HG03045 (cell line): ENCODE measurements at regions not wholly inside any gene's neighbourhood (a gene's known extent, or its start where the extent isn't known, plus 50 kb on each side); places are given as distances from the start of the nearest gene placed in this dataset.
A peak's percentile ranks its signal among the peaks of the same experiment; 100 is the strongest.
"Not testable (repeated sequence)": the region's sequence is repeated elsewhere in the genome, so short reads cannot be mapped to it uniquely, and the experiment has no call there.

Experiments
- ATAC-seq: cut with Tn5 transposase; IDR thresholded peaks from one replicate; pipeline ENCODE4 v1.9.1; 2021; ENCODE audit warnings: mild to moderate bottlenecking, moderate library complexity; ENCODE audit not compliant: unreplicated experiment

DNA sequence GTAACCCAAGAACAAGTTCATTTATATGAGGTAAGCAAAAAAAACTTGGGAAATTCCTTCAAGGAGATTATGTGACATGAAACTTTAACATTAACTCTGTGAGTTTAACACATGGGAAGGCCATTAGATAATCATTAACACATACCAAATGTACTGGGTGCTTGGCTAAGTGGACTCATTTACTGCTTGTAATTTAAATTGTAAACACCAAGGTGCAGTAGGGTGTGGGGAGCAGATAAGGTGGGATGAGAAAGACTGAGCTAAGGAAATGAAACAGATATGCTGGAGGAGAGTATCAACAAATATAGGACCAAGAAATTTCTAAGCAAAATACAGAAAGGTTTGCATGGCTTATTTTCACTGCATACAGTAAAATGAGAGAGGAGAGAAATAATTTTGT, 2384.8 kb upstream of the ACO1 start:
- ATAC-seq = no peak

DNA sequence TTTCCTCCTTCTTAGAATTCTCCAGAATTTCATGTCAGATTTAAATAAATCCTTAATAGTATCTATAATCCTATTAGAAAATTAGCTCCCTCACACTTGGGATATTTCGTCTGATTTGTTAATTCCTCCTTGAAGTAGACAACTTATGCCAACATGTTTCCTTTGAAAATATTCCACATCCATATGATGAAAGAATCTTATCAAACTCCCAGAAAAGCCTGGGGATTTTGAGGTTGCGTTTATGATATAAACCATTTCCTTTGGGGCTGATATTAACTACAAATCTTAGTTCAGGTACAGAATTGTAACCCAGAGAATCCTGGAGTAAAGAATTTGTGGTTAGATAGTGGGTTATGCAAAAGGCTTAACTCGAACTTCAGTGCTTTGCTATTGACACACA, 2373.8 kb upstream of the ACO1 start:
- no peak for ATAC-seq

DNA sequence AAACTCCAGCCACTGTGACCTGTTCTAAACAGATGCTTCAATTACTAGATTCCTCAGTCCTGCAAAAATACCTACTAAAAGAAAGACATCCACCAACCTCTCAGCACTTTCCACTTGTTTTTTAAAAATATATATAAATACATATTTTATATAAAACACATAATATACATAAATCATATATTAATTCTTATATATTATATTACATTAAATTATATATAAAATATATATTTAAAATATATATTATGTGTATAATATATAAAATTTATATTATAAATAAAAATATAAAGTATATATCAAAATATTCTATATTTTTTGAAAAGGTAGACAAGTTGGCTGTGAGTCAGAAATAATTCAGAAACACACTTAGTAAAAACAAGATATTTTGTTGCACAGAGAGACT, 2371.8 kb upstream of the ACO1 start:
- ATAC-seq = no peak

DNA sequence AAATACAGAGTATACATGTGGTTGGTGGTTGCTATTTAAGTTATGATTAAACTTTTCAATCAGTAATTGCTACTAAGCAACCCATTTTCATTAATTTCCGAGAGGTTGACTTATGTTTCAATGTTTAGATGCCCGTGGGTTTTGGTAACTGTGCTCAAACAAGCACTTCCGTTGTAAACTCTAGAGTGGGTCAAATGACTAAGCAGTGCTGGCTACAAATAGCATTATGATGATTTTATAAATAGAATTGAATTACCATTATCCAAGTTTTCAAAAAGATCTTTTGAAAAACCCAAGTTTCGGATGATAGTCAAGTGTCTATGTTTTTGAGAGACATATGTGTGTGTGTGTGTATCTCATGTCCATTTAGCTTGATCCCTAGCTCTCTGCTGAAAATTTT, 2369.4 kb upstream of the ACO1 start:
- ATAC-seq = no peak

DNA sequence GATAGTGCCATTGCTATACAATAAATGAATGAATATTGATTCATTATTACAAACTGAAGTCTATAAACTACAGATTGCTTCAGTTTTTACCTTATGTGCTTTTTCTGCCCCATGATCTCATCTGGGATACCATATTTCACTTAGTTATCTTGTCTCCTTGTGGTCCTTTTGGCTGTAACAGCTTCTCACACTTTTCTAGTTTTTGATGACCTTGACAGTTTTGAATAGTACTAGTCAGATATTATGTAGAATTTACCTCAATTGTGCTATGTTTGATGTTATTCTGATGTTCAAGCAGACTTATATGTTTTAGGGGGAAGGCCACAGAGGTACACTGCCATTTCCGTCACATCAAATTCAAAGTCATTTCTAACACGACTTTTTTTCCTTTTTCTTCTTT, 2364.3 kb upstream of the ACO1 start:
- no peak for ATAC-seq

DNA sequence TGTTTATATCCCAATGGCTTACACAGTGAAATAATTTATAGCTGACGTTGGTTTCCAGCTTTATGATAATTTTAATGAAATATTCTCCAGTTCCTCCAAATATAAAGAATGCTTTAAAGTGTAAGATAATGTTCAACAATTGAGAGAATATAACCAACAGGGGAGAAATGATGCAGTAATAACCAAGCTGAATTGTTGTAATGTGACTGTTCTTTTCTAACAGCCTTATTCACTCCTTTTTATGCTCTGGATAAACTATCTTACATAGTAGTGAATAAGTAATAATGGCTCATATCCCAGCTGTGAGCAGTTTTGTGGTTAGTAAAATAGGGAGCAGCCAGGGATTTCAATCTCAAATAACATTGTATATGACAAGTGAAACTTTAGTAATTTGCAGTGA, 2348.7 kb upstream of the ACO1 start:
- ATAC-seq = no peak

DNA sequence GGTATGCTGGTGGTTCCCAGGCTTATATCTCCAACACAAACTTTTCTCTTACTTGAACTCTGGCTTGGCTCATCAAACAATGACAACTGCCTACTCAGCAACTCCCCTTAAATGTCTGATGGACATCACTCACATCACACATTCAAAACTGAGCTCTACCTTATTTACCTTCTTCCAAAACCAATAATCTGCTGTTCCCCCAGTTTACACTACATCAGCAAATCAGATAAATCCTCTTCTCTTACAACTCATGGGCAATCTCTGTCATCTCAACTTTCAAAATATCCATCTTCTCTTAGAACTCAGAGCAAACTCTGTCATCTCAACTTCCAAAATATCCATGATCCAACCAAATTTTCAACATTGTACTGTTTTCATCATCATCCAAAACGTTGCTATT, 2347.9 kb upstream of the ACO1 start:
- ATAC-seq = no peak

GRCh38 chr9:30039712-30040111, 2344.7 kb upstream of the ACO1 start:
- no peak for ATAC-seq

GRCh38 chr9:30048396-30048795, 2336.0 kb upstream of the ACO1 start:
- ATAC-seq = no peak

GRCh38 chr9:30058463-30058862, 2326.0 kb upstream of the ACO1 start:
- ATAC-seq = no peak

GRCh38 chr9:30060976-30061375, 2323.5 kb upstream of the ACO1 start:
- no peak for ATAC-seq

- ATAC-seq = no peak
Observed at GRCh38 chr9:30065888-30066287, 2318.6 kb upstream of the ACO1 start.

- not testable (repeated sequence) for ATAC-seq
Observed at GRCh38 chr9:30069236-30069635, 2315.2 kb upstream of the ACO1 start.

- ATAC-seq = no peak
Observed at GRCh38 chr9:30075022-30075421, 2309.4 kb upstream of the ACO1 start.

- ATAC-seq = peak; percentile 90
Observed at GRCh38 chr9:30075451-30076199, 2308.8 kb upstream of the ACO1 start.

DNA sequence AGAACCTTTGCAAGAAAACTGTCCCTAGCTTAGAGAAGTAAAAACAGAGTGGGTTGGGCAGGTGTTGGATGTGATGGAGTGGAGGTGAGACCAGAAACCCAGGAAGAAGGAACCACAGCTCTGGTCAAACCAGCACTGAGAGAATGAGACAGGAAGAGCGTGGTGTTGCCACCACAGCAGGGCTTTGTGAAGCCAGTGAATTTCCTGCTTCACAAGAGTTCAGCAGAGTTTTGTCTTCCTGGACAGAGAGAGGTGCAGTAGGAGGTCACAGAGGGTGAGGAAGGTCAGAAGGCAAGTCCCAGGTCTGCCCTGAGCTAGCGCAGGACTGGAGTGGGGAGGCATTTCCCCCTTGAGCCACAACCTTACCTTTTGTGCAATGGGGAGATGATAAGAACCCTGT, 2306.2 kb upstream of the ACO1 start:
- ATAC-seq = no peak

DNA sequence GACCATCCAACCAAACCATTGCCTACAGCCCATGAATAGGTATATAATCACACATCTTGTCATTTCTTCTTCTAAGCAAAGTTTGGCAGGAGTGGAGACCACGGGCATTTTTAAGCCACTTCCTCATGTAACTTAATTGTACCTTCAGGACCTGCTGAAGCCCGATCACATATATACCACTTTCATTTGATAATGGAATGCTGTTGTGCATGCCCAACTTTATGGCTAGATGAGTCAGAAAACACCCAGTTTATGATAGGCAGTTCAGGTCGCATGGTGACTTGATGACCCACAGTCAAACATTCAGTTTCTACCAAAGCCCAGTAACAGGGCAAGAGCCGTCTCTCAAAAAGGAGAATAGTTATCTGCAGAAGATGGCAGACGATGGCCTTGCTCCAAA, 2295.0 kb upstream of the ACO1 start:
- no peak for ATAC-seq

DNA sequence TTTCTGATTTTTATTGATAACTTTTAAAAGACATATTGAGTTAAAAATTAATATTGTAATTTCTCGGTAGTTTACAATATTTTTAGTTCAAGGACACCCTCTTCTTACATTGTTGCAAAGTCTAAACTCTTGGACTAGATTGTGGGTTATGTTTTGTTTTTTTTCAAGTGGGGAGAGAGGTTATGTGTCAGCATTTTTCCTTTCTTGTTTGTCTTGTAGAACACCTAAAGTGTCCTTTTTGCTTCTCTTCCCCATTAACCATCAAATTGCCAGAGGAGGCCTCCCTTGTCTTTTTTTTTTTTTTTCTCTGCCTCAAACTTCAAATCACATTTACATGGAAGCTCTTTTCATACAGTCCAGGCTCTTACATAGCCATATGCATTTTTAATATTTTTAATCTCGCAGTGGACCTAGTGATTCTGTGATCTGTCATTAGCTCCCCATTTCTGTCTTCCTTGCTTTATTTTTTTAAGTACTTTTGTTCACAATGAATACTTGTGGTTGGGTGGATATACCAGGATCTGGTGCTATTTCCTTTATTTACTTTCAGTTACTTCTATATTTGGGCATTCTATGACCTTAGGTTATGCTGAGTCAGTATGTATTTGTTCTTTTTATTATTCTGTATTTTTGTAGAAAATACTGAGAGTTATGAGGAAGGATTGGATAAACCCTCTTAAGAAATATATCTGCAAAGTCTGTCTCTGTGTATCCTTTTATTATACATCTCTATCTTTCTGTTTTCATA, 2280.6 kb upstream of the ACO1 start:
- ATAC-seq = no peak

- ATAC-seq = not testable (repeated sequence)
Observed at GRCh38 chr9:30107134-30107533, 2277.3 kb upstream of the ACO1 start.

DNA sequence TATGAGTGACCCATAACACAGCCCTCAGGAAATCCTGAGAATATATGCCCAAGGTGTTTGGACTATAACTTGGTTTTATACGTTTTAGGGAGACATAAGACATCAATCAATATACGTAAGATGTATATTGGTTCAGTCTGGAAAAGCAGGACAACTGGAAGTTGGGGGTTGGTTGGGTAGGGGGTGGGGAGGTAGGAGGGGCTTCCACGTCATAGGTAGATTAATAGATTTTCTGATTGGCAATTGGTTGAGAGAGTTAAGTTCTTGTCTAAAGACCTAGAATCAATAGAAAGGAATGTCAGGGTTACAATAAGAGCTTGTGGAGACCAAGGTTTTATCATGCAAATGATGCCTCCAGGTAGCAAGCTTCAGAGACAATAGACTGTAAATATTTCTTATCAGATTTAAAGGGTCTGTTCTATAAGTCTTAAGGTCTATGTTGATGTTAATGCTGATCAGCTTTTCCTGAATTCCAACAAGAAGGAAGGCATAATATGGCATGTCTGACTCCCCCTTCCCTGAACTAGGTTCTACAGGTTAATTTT, 2267.7 kb upstream of the ACO1 start:
- ATAC-seq = no peak

DNA sequence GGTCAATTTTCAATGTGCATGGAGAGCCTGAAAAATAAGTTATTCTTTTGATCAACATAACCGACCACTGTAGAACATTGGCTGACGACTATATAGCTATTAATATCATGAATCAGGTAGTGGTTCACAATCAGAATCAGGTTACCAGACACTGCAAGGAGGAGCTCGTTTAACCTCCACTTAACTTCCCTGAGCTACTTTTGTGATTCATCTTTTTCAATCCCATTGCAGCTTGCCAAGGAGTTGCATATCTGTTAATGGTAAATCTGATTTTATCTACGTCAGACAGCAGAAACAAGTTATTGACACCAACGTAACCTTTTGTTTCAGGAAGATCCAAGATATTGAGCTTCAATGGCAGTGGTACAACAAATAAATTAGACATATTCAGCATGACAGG, 2263.8 kb upstream of the ACO1 start:
- no peak for ATAC-seq

- ATAC-seq = no peak
Observed at GRCh38 chr9:30121611-30122010, 2262.8 kb upstream of the ACO1 start.
